ENCODE measurements at regions not wholly inside any gene's neighbourhood (a gene's known extent, or its start where the extent isn't known, plus 50 kb on each side); places are given as distances from the start of the nearest gene placed in this dataset.

- no peaks in the 10 kb centered on the region for H3K27me3 Mint-ChIP-seq (ENCODE audit: low read depth)
- H3K4me3 Mint-ChIP-seq: no peak overlapping the region
- no peaks in the 10 kb centered on the region for H3K36me3 Mint-ChIP-seq (ENCODE audit: low read depth)
- peaks cover 12% of the 10 kb centered on the region for H3K4me1 Mint-ChIP-seq
- H3K27ac Mint-ChIP-seq: no peak overlapping the region
- H3K9me3 Mint-ChIP-seq: no peaks in the 10 kb centered on the region
- no peak for TF ChIP-seq CTCF (IDR thresholded peaks at IDR 0.05; ENCODE audit: unreplicated experiment in 3 of 3)
Measured at GRCh38 chr18:55818284-55818683, 230.3 kb upstream of the TCF4 start.

DNA sequence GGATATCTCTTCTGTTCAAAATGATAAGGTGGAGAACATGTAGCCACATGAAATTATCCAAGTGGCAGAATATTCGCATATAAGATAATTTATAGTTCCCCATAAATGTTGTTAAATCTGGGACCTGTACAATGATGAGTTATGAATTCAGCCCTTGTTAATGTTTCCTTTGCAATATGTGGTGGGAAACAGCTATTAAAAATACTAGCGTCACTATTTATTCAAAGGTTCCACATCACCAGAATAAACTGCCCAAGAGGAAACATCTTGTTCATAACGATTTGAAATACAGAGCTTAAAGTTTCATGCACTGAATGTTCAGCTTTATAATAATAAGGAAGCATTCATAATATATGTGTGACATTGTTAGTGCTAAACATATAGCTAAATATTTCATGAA, 223.9 kb upstream of the TCF4 start:
- Mint-ChIP-seq H3K9me3 (no peaks in the 10 kb centered on the region), H3K27ac (no peak overlapping the region), H3K36me3 (ENCODE audit: low read depth) (no peaks in the 10 kb centered on the region), H3K4me3 (no peak overlapping the region), H3K4me1 (no peaks in the 10 kb centered on the region), H3K27me3 (ENCODE audit: low read depth) (peaks cover 3% of the 10 kb centered on the region)
- TF ChIP-seq CTCF (IDR thresholded peaks at IDR 0.05; ENCODE audit: unreplicated experiment in 3 of 3): no peak

DNA sequence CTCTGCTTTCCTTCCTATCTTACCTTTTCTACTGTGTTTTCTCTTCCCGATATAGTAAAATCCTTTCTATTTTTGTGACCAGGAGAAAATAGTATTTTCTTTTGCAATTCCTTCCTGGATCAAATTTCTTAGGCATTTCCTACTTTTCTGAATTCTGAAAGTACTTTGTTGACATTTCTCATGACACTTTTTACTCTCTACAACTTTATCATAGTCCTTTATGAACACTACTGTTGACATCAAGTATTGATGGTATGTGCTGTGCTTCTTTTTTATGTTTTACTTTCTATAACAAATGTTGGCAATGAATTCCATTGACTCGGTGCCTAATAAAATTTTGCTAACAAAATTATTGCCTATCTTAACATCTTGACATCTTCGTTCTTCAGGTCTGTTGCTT, 217.7 kb upstream of the TCF4 start:
- no peaks in the 10 kb centered on the region for H3K27me3 Mint-ChIP-seq (ENCODE audit: low read depth)
- H3K36me3 Mint-ChIP-seq (ENCODE audit: low read depth): peaks cover 5% of the 10 kb centered on the region
- no peak overlapping the region for H3K27ac Mint-ChIP-seq
- peaks cover 12% of the 10 kb centered on the region for H3K9me3 Mint-ChIP-seq
- H3K4me1 Mint-ChIP-seq: no peaks in the 10 kb centered on the region
- H3K4me3 Mint-ChIP-seq: no peak overlapping the region
- TF ChIP-seq CTCF (IDR thresholded peaks at IDR 0.05; ENCODE audit: unreplicated experiment in 3 of 3): no peak

DNA sequence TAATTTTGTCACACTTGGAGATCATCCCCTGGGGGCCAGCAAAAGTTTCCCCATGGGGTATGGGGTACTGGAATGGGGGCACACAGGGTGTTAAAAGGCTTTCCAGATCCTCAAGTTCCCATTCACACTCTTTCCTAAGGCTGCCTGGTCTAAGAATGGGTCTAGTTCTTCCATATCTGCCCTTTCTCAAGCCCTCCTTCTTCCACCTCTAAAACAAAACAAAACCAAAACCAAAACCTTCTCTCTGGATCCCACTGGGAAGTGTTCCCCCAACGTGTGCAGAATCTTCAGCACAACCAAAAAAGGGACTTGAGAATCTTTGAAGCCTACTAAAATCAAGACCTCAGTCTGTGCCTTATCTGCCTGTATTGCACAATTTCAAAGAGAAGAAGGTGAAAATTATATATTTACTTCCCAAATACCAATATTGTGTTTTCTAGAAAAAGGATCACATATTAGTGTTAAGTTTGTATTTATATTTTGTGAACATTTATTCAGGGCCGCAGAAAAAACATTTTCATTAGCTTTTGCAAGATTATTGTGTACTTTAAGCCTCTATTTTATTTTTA, 207.2 kb upstream of the TCF4 start:
- Mint-ChIP-seq H3K4me1 (peaks cover 14% of the 10 kb centered on the region), H3K4me3 (no peak overlapping the region), H3K36me3 (ENCODE audit: low read depth) (no peaks in the 10 kb centered on the region), H3K9me3 (no peaks in the 10 kb centered on the region), H3K27me3 (ENCODE audit: low read depth) (no peaks in the 10 kb centered on the region), H3K27ac (peak overlapping the region in 2 of 3 experiments; percentile 43 to 67)
- no peak for TF ChIP-seq CTCF (IDR thresholded peaks at IDR 0.05; ENCODE audit: unreplicated experiment in 3 of 3)

DNA sequence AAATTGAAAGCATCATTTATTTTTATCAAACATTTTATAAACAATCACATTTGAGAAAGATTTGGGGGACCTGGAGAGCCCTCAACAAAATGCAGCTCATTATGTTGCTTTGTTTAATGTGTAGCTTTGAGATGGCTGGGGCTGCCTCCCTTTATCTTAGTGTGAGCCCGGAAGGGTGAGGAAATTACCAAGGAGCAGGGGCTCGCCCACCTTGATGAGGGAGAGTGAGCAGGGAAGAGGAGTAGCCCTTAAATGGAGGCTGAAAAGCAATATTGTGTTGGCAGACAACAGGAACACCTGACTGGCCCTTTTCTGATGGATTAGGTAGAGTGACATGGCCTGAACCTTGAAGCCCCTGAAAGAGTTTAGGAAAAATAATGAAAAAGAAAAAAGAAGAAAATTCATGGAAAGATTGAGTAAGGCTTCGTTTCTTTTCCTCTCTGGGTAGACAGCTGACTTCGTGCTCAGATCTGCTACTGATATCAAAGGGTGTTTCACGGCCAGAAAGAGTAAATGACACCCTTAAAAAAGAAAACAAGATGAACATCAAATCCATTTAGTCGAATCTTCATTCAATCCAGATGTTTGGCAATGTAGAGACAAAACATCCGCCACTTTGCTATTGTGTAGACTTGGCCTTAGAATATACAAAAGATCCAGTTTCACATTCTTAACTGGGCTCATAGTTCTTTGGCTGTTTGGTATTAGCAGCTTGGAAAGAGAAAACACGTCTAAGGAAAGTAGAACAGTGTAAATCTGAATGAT, 206.5 kb upstream of the TCF4 start:
- TF ChIP-seq CTCF (IDR thresholded peaks at IDR 0.05; ENCODE audit: unreplicated experiment in 3 of 3): no peak
- peaks cover 14% of the 10 kb centered on the region for H3K4me1 Mint-ChIP-seq
- H3K27ac Mint-ChIP-seq: peak overlapping the region in 2 of 3 experiments; percentile 43 to 67
- peak overlapping the region in 1 of 3 experiments; percentile 2 for H3K4me3 Mint-ChIP-seq
- H3K9me3 Mint-ChIP-seq: no peaks in the 10 kb centered on the region
- H3K36me3 Mint-ChIP-seq (ENCODE audit: low read depth): no peaks in the 10 kb centered on the region
- H3K27me3 Mint-ChIP-seq (ENCODE audit: low read depth): no peaks in the 10 kb centered on the region

DNA sequence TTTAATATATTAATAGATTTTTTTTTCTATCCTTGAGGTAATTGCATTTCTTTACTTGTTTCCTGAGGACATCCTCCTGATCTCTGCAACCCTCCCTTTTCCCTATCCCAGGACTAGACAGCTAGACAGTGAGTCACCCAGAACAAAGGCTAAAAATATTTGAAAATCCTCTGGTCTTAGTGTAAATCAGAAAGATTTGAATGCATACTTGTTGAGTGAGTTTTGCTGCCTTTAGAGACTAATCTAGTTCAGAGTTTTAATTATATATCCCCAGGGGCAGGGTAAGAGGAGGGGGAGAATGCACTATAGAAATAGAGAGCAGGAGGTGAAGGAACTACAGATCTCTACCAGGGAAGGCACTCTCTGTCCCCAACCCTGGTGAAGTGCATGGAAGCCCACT, 202.3 kb upstream of the TCF4 start:
- Mint-ChIP-seq H3K27ac (no peak overlapping the region), H3K27me3 (ENCODE audit: low read depth) (peaks cover 5% of the 10 kb centered on the region), H3K9me3 (peaks cover 5% of the 10 kb centered on the region), H3K4me3 (no peak overlapping the region), H3K4me1 (peaks cover 13% of the 10 kb centered on the region), H3K36me3 (ENCODE audit: low read depth) (no peaks in the 10 kb centered on the region)
- no peak for TF ChIP-seq CTCF (IDR thresholded peaks at IDR 0.05; ENCODE audit: unreplicated experiment in 3 of 3)

Measured in nephron (organoid).